Stimulated activated CD4-positive, alpha-beta T cell treated with anti-CD3 and anti-CD28 coated beads, Interleukin-1b, Interleukin-23, amount 100 ng/mL, for 24 hours (primary cell): ENCODE measurements at regions not wholly inside any gene's neighbourhood (a gene's known extent, or its start where the extent isn't known, plus 50 kb on each side); places are given as distances from the start of the nearest gene placed in this dataset.
"Not testable (repeated sequence)": the region's sequence is repeated elsewhere in the genome, so short reads cannot be mapped to it uniquely, and the experiment has no call there.

Source experiments
- DNase-seq, 4 experiments: peaks; one replicate each; pipeline ENCODE4 v3.0.0-alpha.2; 2020; ENCODE audit warnings: low read depth in 4 of 4, low spot score in 1 of 4

- no peak for DNase-seq
Observed at GRCh38 chr4:179372746-179373145, 1930.5 kb upstream of the AGA start.

GRCh38 chr4:179378847-179379246, 1936.6 kb upstream of the AGA start:
- not testable (repeated sequence) for DNase-seq

GRCh38 chr4:179392787-179393186, 1950.5 kb upstream of the AGA start:
- DNase-seq: no peak

GRCh38 chr4:179398414-179398813, 1956.2 kb upstream of the AGA start:
- DNase-seq: no peak

- no peak for DNase-seq
Observed at GRCh38 chr4:179399054-179399782, 1957.0 kb upstream of the AGA start.

- no peak for DNase-seq
Observed at GRCh38 chr4:179415037-179415846, 1973.0 kb upstream of the AGA start.

- DNase-seq: no peak
Observed at GRCh38 chr4:179415847-179416223, 1973.6 kb upstream of the AGA start.

GRCh38 chr4:179417357-179417756, 1975.1 kb upstream of the AGA start:
- DNase-seq: no peak

GRCh38 chr4:179437962-179438361, 1995.7 kb upstream of the AGA start:
- DNase-seq: no peak

GRCh38 chr4:179441596-179441995, 1999.4 kb upstream of the AGA start:
- no peak for DNase-seq

GRCh38 chr4:179447308-179447707, 2005.1 kb upstream of the AGA start:
- DNase-seq: no peak

GRCh38 chr4:179465131-179465797, 2023.0 kb upstream of the AGA start:
- no peak for DNase-seq

- no peak for DNase-seq
Observed at GRCh38 chr4:179467878-179468277, 2025.6 kb upstream of the AGA start.

- no peak for DNase-seq
Observed at GRCh38 chr4:179472164-179472563, 2029.9 kb upstream of the AGA start.

- no peak for DNase-seq
Observed at GRCh38 chr4:179478608-179479007, 2036.4 kb upstream of the AGA start.

GRCh38 chr4:179485781-179486180, 2043.5 kb upstream of the AGA start:
- no peak for DNase-seq

- no peak for DNase-seq
Observed at GRCh38 chr4:179486570-179487335, 2044.5 kb upstream of the AGA start.

- no peak for DNase-seq
Observed at GRCh38 chr4:179492260-179493080, 2050.2 kb upstream of the AGA start.

GRCh38 chr4:179503976-179504375, 2061.7 kb upstream of the AGA start:
- no peak for DNase-seq

- DNase-seq: no peak
Observed at GRCh38 chr4:179509489-179509888, 2067.3 kb upstream of the AGA start.
